Mesothelial cell of epicardium (in vitro differentiated cells): ENCODE measurements at regions not wholly inside any gene's neighbourhood (a gene's known extent, or its start where the extent isn't known, plus 50 kb on each side); places are given as distances from the start of the nearest gene placed in this dataset.

Source experiments
- DNase-seq, 2 experiments: peaks; one replicate each; pipeline ENCODE4 v3.0.0; 2021; ENCODE audit warnings: low spot score in 2 of 2; ENCODE audit not compliant: unreplicated experiment in 2 of 2
- H3K27ac Mint-ChIP-seq: 2 replicates; pipeline ENCODE4 v1.8.0; 2021; ENCODE audit warnings: mixed read lengths
- H3K27me3 Mint-ChIP-seq: 2 replicates; pipeline ENCODE4 v1.8.0; 2021; ENCODE audit warnings: low read depth, mixed read lengths
- H3K36me3 Mint-ChIP-seq: 2 replicates; pipeline ENCODE4 v1.8.0; 2021; ENCODE audit warnings: mixed read lengths
- H3K4me1 Mint-ChIP-seq: 2 replicates; pipeline ENCODE4 v1.8.0; 2021; ENCODE audit warnings: mixed read lengths
- H3K4me3 Mint-ChIP-seq: 2 replicates; pipeline ENCODE4 v1.8.0; 2021; ENCODE audit warnings: mild to moderate bottlenecking, moderate library complexity, mixed read lengths
- H3K9me3 Mint-ChIP-seq: 2 replicates; pipeline ENCODE4 v1.8.0; 2021; ENCODE audit warnings: mixed read lengths
- CTCF ChIP-seq: fragments of 200-600 bp; sonication (generic); IDR thresholded peaks from one replicate; pipeline ENCODE4 v1.5.0; 2021; ENCODE audit warnings: antibody characterized with exemption; ENCODE audit not compliant: unreplicated experiment

DNA sequence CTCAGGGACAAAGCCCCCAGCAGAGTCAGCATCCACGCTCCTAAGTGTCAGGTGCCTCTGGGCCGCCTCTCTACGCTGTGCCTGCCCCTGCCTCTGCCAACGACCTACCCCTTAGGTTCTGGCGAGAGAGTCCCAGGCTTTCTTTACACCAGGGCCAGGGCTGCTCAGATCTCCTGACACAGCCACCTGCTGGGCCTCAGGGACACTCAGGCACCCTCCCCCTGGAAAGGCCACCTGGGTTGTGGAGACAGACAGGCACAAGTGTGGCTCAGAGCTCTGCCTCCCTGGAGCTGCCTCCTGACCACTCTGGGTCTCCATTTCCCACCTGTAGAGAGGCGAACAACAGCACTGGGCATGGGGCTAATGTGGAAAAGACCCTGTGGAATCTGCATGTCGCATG, 90.0 kb upstream of the ADRA2C start:
- Mint-ChIP-seq H3K9me3 (no peaks in the 10 kb centered on the region), H3K4me3 (no peak overlapping the region), H3K4me1 (peaks cover 10% of the 10 kb centered on the region), H3K27me3 (peaks cover 53% of the 10 kb centered on the region), H3K36me3 (no peaks in the 10 kb centered on the region), H3K27ac (no peak overlapping the region)
- peak in 1 of 2 experiments; percentile 6 for DNase-seq
- no peak for TF ChIP-seq CTCF

GRCh38 chr4:3675251-3676115, 90.7 kb upstream of the ADRA2C start:
- Mint-ChIP-seq H3K9me3 (no peaks in the 10 kb centered on the region), H3K27me3 (peaks cover 48% of the 10 kb centered on the region), H3K4me3 (no peak overlapping the region), H3K4me1 (peaks cover 10% of the 10 kb centered on the region), H3K36me3 (no peaks in the 10 kb centered on the region), H3K27ac (no peak overlapping the region)
- DNase-seq: peak in 1 of 2 experiments; percentile 9
- no peak for TF ChIP-seq CTCF

- Mint-ChIP-seq H3K27me3 (peaks cover 48% of the 10 kb centered on the region), H3K4me1 (peaks cover 10% of the 10 kb centered on the region), H3K27ac (no peak overlapping the region), H3K36me3 (no peaks in the 10 kb centered on the region), H3K9me3 (no peaks in the 10 kb centered on the region), H3K4me3 (no peak overlapping the region)
- peak in 1 of 2 experiments; percentile 10 for DNase-seq
- TF ChIP-seq CTCF: no peak
Observed at GRCh38 chr4:3674479-3674851, 91.7 kb upstream of the ADRA2C start.

GRCh38 chr4:3673716-3674478, 92.3 kb upstream of the ADRA2C start:
- DNase-seq: peak in 1 of 2 experiments; percentile 5
- Mint-ChIP-seq H3K9me3 (no peaks in the 10 kb centered on the region), H3K4me3 (no peak overlapping the region), H3K27ac (no peak overlapping the region), H3K36me3 (no peaks in the 10 kb centered on the region), H3K4me1 (peaks cover 10% of the 10 kb centered on the region), H3K27me3 (peaks cover 43% of the 10 kb centered on the region)
- no peak for TF ChIP-seq CTCF

- peaks cover 39% of the 10 kb centered on the region for H3K27me3 Mint-ChIP-seq
- DNase-seq: peak in 1 of 2 experiments; percentile 4
- TF ChIP-seq CTCF: no peak
- no peaks in the 10 kb centered on the region for H3K36me3 Mint-ChIP-seq
- H3K27ac Mint-ChIP-seq: no peak overlapping the region
- no peak overlapping the region for H3K4me3 Mint-ChIP-seq
- H3K4me1 Mint-ChIP-seq: peaks cover 10% of the 10 kb centered on the region
- no peaks in the 10 kb centered on the region for H3K9me3 Mint-ChIP-seq
Observed at GRCh38 chr4:3673176-3673575, 93.0 kb upstream of the ADRA2C start.
